ENCODE measurements at regions not wholly inside any gene's neighbourhood (a gene's known extent, or its start where the extent isn't known, plus 50 kb on each side); places are given as distances from the start of the nearest gene placed in this dataset.

DNA sequence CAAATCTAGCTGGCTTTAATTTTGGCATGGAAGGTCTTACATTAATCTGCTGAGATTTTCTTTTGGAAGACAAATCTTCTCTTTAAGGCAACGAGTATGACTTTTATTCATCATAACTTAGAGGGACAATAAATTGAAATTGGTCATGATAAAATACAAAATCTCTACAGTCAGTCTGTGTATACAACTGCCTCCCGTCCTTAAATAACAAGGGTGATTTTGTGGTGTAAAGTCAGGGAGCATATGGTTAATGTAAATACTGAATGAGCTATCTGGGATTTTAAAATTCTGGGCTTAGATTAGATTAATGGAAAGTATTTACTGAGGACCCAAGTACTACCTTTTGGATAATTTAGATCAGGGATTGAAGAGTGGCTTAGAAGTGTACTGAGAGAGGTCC, 328.4 kb upstream of the HAND2 start:
- Histone ChIP-seq H3K4me1 (ENCODE audit: control insufficient read depth, insufficient read depth, low read length) (no peaks in the 10 kb centered on the region), H3K9me3 (ENCODE audit: control insufficient read depth, low read length) (no peaks in the 10 kb centered on the region), H3K27me3 (ENCODE audit: control insufficient read depth, insufficient read depth, low read length) (no peaks in the 10 kb centered on the region), H3K4me3 (ENCODE audit: low read length) (no peak overlapping the region), H3K36me3 (ENCODE audit: control insufficient read depth, insufficient read depth, low read length) (no peaks in the 10 kb centered on the region), H3K9ac (ENCODE audit: low read length) (no peak overlapping the region)

DNA sequence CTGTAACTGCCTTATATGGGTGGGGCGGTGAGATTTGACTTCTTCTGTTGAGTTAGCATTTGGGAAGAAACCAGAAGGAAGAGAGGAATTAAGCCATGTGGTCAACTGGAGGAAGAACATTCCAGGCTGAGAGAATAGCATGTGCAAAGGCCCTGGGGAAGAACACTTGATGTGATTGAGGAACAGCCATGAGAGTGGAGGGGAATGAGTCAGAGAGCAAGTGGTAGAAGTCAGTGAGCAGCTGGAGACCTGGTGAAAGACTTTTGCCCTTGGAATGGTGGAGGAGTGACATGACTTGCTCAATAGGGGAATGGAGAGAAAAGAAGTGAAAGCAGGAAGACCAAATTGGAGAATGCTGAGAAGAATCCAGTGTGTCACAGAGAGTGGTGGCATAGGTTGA, 327.8 kb upstream of the HAND2 start:
- H3K4me3 ChIP-seq (ENCODE audit: low read length): no peak overlapping the region
- H3K9ac ChIP-seq (ENCODE audit: low read length): no peak overlapping the region
- H3K4me1 ChIP-seq (ENCODE audit: control insufficient read depth, insufficient read depth, low read length): no peaks in the 10 kb centered on the region
- H3K27me3 ChIP-seq (ENCODE audit: control insufficient read depth, insufficient read depth, low read length): no peaks in the 10 kb centered on the region
- H3K36me3 ChIP-seq (ENCODE audit: control insufficient read depth, insufficient read depth, low read length): no peaks in the 10 kb centered on the region
- H3K9me3 ChIP-seq (ENCODE audit: control insufficient read depth, low read length): no peaks in the 10 kb centered on the region

DNA sequence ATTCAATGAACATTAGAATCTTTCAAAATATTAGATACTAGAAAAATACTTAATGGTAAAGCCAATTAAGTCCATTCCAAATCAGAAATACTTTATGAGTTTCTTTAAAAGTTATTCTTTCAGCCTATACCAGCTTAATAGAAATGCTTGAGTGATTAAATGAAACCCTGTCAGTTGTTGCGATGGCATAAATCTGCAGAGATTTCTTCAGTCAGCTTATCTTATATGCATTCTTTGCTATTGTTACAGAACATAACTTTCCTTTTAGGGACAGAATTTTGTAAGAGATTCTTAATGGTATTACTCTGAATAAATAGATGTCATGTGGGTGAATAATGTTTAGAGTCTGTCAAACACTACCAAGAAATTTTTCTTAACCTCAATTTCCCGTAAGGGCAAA, 325.0 kb upstream of the HAND2 start:
- H3K9ac ChIP-seq (ENCODE audit: low read length): no peak overlapping the region
- H3K4me3 ChIP-seq (ENCODE audit: low read length): no peak overlapping the region
- no peaks in the 10 kb centered on the region for H3K36me3 ChIP-seq (ENCODE audit: control insufficient read depth, insufficient read depth, low read length)
- H3K27me3 ChIP-seq (ENCODE audit: control insufficient read depth, insufficient read depth, low read length): no peaks in the 10 kb centered on the region
- no peaks in the 10 kb centered on the region for H3K9me3 ChIP-seq (ENCODE audit: control insufficient read depth, low read length)
- no peaks in the 10 kb centered on the region for H3K4me1 ChIP-seq (ENCODE audit: control insufficient read depth, insufficient read depth, low read length)

DNA sequence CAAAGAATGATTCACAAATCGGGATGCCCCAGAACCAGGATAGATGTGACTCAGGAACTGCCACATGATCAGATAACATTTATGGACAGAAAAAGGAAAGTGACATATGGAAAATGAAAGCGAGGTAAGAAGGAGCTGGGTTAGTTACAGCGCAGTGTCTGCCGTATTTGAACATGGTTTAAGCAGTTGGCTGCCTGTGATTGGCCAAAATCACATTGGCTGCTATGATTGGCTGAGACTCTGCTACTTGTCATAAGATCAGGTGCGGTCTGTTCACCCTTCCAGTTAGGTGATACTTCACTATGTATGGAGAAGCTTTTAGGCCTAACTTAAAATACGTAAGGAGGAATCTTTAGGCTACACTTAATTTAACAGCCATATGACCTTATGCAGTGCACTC, 322.7 kb upstream of the HAND2 start:
- H3K9ac ChIP-seq (ENCODE audit: low read length): no peak overlapping the region
- H3K36me3 ChIP-seq (ENCODE audit: control insufficient read depth, insufficient read depth, low read length): no peaks in the 10 kb centered on the region
- no peaks in the 10 kb centered on the region for H3K27me3 ChIP-seq (ENCODE audit: control insufficient read depth, insufficient read depth, low read length)
- no peak overlapping the region for H3K4me3 ChIP-seq (ENCODE audit: low read length)
- no peaks in the 10 kb centered on the region for H3K9me3 ChIP-seq (ENCODE audit: control insufficient read depth, low read length)
- H3K4me1 ChIP-seq (ENCODE audit: control insufficient read depth, insufficient read depth, low read length): no peaks in the 10 kb centered on the region

DNA sequence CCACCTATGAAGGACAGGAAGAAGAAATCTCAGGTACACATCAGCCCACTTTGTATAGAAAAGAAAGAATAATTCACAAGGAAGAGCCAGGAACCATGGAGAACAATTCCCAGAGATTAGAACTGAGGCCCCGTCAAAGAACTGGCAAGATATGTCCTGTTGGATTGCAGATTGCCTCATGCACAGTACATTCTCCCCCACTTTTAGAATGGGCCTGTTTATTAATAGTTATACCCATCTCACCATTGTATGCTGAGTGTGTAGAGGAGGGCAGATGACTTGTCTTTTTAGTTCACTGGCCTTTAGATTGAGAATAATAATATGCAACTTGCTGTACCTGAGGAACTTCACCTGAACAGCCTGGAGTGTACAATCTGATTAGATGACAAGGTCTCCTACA, 315.6 kb upstream of the HAND2 start:
- Histone ChIP-seq H3K4me1 (ENCODE audit: control insufficient read depth, insufficient read depth, low read length) (no peaks in the 10 kb centered on the region), H3K27me3 (ENCODE audit: control insufficient read depth, insufficient read depth, low read length) (no peaks in the 10 kb centered on the region)

DNA sequence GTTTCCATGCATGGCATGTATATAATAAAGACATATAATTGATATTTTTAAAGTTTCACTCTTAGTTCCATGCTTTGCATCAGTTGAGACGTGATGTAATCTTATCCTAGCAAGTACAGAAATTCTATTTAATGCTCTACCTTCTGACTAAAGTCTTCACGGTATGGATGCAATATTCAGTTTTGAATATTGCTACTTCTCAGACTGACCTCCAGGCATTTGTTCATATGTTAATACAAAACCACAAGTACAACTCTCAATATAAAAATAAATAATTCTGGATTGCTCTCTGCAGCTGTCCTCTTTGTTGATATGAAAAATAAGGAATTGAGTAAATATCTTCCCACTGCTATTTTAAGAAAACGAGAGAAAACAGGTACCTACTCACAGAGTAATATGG, 309.8 kb upstream of the HAND2 start:
- Histone ChIP-seq H3K4me3 (ENCODE audit: low read length) (no peak overlapping the region), H3K9me3 (ENCODE audit: control insufficient read depth, low read length) (no peaks in the 10 kb centered on the region), H3K4me1 (ENCODE audit: control insufficient read depth, insufficient read depth, low read length) (no peaks in the 10 kb centered on the region)

More for the DNA sequence above, 315.6 kb upstream of the HAND2 start:
- Histone ChIP-seq H3K9ac (ENCODE audit: low read length) (no peak overlapping the region), H3K4me3 (ENCODE audit: low read length) (no peak overlapping the region), H3K9me3 (ENCODE audit: control insufficient read depth, low read length) (no peaks in the 10 kb centered on the region), H3K36me3 (ENCODE audit: control insufficient read depth, insufficient read depth, low read length) (no peaks in the 10 kb centered on the region)

DNA sequence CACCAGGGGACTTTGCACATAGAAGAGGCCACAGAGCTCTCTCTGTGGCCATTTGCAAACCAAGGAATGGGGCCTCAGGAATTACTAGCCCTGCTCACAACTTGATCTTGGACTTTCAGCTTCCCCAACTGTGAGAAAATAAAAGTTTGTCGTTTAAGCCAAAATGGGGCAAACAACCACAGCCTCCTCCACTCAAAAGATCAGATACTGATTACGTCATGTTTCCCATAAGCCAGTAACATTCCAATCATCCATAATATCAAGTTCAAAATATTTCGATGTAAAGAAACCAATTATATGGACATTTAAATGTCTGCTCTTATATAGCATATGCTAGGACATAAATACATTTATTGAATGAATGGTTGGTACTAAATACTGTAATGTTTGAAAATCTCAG, 307.5 kb upstream of the HAND2 start:
- Histone ChIP-seq H3K27me3 (ENCODE audit: control insufficient read depth, insufficient read depth, low read length) (no peaks in the 10 kb centered on the region), H3K9me3 (ENCODE audit: control insufficient read depth, low read length) (no peaks in the 10 kb centered on the region), H3K4me3 (ENCODE audit: low read length) (no peak overlapping the region), H3K36me3 (ENCODE audit: control insufficient read depth, insufficient read depth, low read length) (no peaks in the 10 kb centered on the region), H3K4me1 (ENCODE audit: control insufficient read depth, insufficient read depth, low read length) (no peaks in the 10 kb centered on the region), H3K9ac (ENCODE audit: low read length) (no peak overlapping the region)

More for the DNA sequence above, 309.8 kb upstream of the HAND2 start:
- Histone ChIP-seq H3K36me3 (ENCODE audit: control insufficient read depth, insufficient read depth, low read length) (no peaks in the 10 kb centered on the region), H3K9ac (ENCODE audit: low read length) (no peak overlapping the region), H3K27me3 (ENCODE audit: control insufficient read depth, insufficient read depth, low read length) (no peaks in the 10 kb centered on the region)

DNA sequence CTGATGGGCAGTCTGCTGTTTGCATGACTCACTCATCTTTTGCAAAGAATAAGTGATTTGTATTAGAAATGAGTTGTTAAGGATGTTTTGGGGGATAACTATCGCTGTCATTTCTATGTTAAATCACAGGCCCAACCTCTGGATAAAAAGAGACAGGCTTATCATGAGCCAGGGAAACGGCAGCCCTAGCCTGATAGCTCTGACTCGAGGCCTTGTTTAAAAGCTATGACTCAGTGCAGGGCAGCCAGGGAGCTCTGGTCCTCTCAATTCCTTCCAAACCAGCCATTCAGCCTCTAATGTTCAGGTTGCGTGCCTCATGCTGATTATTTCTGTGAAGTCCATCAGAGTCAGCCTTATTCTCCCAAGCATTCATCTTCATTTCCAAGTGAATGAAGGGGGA, 305.9 kb upstream of the HAND2 start:
- H3K4me3 ChIP-seq (ENCODE audit: low read length): no peak overlapping the region
- H3K4me1 ChIP-seq (ENCODE audit: control insufficient read depth, insufficient read depth, low read length): no peaks in the 10 kb centered on the region
- no peaks in the 10 kb centered on the region for H3K36me3 ChIP-seq (ENCODE audit: control insufficient read depth, insufficient read depth, low read length)
- no peaks in the 10 kb centered on the region for H3K9me3 ChIP-seq (ENCODE audit: control insufficient read depth, low read length)
- no peak overlapping the region for H3K9ac ChIP-seq (ENCODE audit: low read length)
- no peaks in the 10 kb centered on the region for H3K27me3 ChIP-seq (ENCODE audit: control insufficient read depth, insufficient read depth, low read length)

DNA sequence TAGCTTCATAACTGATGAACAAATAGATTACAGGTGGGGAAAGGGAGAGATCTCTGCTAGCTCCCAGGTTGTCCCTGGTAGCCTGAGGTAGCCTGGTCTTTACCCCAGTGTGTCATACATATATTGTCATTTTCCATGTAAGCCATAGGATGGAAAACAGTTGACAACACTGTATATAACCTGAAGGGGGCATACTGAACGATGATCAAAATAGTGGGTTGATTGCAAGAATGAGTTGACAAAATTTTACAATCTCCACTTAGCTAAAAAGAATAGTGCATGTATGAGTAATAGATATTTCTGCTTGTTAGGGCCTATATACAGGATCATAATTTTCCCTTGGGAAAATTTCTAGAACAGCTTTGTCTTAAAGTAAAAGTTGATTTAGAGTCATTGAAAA, 304.1 kb upstream of the HAND2 start:
- H3K4me3 ChIP-seq (ENCODE audit: low read length): no peak overlapping the region
- H3K9me3 ChIP-seq (ENCODE audit: control insufficient read depth, low read length): no peaks in the 10 kb centered on the region
- H3K4me1 ChIP-seq (ENCODE audit: control insufficient read depth, insufficient read depth, low read length): no peaks in the 10 kb centered on the region
- H3K36me3 ChIP-seq (ENCODE audit: control insufficient read depth, insufficient read depth, low read length): no peaks in the 10 kb centered on the region
- H3K27me3 ChIP-seq (ENCODE audit: control insufficient read depth, insufficient read depth, low read length): no peaks in the 10 kb centered on the region
- no peak overlapping the region for H3K9ac ChIP-seq (ENCODE audit: low read length)

DNA sequence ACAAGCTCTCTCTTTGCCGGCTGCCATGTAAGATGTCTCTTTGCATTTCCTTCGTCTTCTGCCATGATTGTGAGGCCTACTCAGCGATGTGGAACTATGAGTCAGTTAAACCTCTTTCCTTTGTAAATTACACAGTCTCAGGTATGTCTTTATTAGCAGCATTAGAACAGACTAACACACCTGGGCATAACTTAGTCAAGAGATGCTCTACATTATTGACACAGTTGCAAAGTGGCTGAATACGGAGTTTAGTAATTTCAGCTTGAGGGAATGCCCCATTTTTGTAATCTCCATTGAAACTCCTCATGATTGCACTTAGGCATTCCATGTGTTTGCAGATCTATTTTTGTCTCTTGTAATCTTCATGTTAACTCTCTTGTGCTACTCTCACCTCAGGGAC, 299.5 kb upstream of the HAND2 start:
- H3K9me3 ChIP-seq (ENCODE audit: control insufficient read depth, low read length): no peaks in the 10 kb centered on the region
- H3K36me3 ChIP-seq (ENCODE audit: control insufficient read depth, insufficient read depth, low read length): no peaks in the 10 kb centered on the region

DNA sequence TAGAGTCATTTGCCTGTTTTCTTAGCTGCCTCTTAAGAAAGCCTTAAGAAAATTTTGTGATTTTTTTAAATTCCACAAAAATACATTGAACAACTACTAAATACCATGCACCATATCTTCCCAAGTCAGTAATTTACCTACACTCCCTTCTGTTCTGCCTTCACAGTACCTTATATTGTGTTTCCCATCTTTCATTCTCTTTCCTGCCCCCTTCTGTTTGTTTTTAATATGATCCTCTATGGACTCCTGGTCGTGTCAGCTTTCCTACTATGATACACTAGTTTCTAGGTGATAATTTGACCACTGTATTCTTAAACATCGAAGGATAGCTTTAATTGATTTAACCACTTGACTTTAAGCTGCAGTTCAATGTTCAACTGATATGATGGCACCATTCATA, 297.7 kb upstream of the HAND2 start:
- H3K4me1 ChIP-seq (ENCODE audit: control insufficient read depth, insufficient read depth, low read length): no peaks in the 10 kb centered on the region
- H3K36me3 ChIP-seq (ENCODE audit: control insufficient read depth, insufficient read depth, low read length): no peaks in the 10 kb centered on the region
- no peaks in the 10 kb centered on the region for H3K27me3 ChIP-seq (ENCODE audit: control insufficient read depth, insufficient read depth, low read length)
- no peak overlapping the region for H3K4me3 ChIP-seq (ENCODE audit: low read length)
- H3K9me3 ChIP-seq (ENCODE audit: control insufficient read depth, low read length): no peaks in the 10 kb centered on the region
- no peak overlapping the region for H3K9ac ChIP-seq (ENCODE audit: low read length)

More for the DNA sequence above, 299.5 kb upstream of the HAND2 start:
- H3K27me3 ChIP-seq (ENCODE audit: control insufficient read depth, insufficient read depth, low read length): no peaks in the 10 kb centered on the region
- H3K9ac ChIP-seq (ENCODE audit: low read length): no peak overlapping the region
- no peaks in the 10 kb centered on the region for H3K4me1 ChIP-seq (ENCODE audit: control insufficient read depth, insufficient read depth, low read length)
- no peak overlapping the region for H3K4me3 ChIP-seq (ENCODE audit: low read length)

DNA sequence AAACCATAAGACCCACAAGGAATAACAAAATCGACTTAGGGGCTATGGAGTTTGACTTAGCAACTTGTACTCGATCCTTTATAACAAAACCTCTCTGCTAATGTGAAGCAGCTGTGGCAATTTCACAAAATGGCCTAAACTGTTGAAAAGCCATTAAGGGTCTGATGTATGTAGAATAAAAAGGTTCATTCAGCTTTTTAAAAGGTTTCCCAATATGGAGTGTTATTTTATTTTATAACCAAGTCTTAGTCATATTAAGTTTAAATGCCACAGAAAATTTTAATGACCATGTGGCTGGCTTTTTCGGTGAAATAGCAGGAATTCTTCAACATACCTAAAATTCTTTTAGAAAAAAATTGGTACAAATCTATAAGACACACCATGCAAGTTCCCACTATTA, 291.8 kb upstream of the HAND2 start:
- Histone ChIP-seq H3K4me1 (ENCODE audit: control insufficient read depth, insufficient read depth, low read length) (no peaks in the 10 kb centered on the region), H3K9ac (ENCODE audit: low read length) (no peak overlapping the region), H3K4me3 (ENCODE audit: low read length) (no peak overlapping the region), H3K9me3 (ENCODE audit: control insufficient read depth, low read length) (no peaks in the 10 kb centered on the region), H3K27me3 (ENCODE audit: control insufficient read depth, insufficient read depth, low read length) (no peaks in the 10 kb centered on the region), H3K36me3 (ENCODE audit: control insufficient read depth, insufficient read depth, low read length) (no peaks in the 10 kb centered on the region)

DNA sequence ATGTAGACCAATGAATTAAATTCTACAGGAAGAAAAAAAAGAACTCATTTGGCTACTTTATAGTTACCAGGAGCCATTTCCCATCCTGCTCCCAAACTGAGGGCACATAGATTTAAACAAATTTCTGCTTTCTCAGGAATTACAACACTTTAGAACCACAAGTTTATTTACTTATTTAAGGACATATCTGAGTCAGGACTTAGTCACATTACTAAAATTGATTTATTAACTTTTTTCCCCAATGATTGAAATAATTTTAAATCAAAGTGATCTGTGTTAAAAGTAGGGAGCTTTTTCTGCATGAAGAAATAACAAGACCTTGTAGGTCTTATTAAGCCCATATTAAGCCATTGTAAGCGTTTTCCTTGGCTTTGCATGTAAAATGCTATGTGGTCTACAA, 291.0 kb upstream of the HAND2 start:
- Histone ChIP-seq H3K36me3 (ENCODE audit: control insufficient read depth, insufficient read depth, low read length) (no peaks in the 10 kb centered on the region), H3K4me1 (ENCODE audit: control insufficient read depth, insufficient read depth, low read length) (no peaks in the 10 kb centered on the region), H3K9ac (ENCODE audit: low read length) (no peak overlapping the region), H3K4me3 (ENCODE audit: low read length) (no peak overlapping the region), H3K9me3 (ENCODE audit: control insufficient read depth, low read length) (no peaks in the 10 kb centered on the region), H3K27me3 (ENCODE audit: control insufficient read depth, insufficient read depth, low read length) (no peaks in the 10 kb centered on the region)
